ENCODE measurements at regions not wholly inside any gene's neighbourhood (a gene's known extent, or its start where the extent isn't known, plus 50 kb on each side); places are given as distances from the start of the nearest gene placed in this dataset.
"Not testable (repeated sequence)": the region's sequence is repeated elsewhere in the genome, so short reads cannot be mapped to it uniquely, and the experiment has no call there.

DNA sequence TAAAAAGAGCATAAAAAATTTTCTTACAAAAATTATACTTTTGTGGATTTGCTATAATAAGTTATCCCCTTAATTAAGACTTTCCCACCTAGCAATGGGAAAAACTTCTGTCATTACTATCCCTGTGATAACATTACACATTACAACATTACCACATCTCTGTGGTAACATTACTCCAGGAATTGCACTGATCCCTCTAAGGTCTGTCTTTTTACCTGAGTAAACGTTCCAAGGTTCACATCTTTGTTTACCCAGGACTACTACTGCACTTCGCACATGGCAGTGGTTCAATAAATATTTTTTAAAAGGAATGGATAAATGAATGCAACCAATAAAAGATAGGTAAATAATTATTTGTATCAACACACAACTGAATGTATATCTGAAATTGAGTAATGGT, 92.4 kb upstream of the NOX4 start:
- WGBS, 2 donors = 11 to 16% methylated on average over 2 of the region's 2 CpGs
- no peak overlapping the region for H3K4me3 ChIP-seq
- peaks cover 0 to 3% (median 0%) of the 10 kb centered on the region in 4 donors for H3K9me3 ChIP-seq
- intact Hi-C loops (cut with DNase I) = no loop called here
- no peaks in the 10 kb centered on the region for H3K4me1 ChIP-seq
- FAIRE-seq (peak; percentile 29), DNase-seq (no peak), ATAC-seq (peak; percentile 22 to 50 (median 42))
- no peaks in the 10 kb centered on the region for H3K27me3 ChIP-seq
- no peak overlapping the region for H3K27ac ChIP-seq
- TF ChIP-seq, protein P1, sequence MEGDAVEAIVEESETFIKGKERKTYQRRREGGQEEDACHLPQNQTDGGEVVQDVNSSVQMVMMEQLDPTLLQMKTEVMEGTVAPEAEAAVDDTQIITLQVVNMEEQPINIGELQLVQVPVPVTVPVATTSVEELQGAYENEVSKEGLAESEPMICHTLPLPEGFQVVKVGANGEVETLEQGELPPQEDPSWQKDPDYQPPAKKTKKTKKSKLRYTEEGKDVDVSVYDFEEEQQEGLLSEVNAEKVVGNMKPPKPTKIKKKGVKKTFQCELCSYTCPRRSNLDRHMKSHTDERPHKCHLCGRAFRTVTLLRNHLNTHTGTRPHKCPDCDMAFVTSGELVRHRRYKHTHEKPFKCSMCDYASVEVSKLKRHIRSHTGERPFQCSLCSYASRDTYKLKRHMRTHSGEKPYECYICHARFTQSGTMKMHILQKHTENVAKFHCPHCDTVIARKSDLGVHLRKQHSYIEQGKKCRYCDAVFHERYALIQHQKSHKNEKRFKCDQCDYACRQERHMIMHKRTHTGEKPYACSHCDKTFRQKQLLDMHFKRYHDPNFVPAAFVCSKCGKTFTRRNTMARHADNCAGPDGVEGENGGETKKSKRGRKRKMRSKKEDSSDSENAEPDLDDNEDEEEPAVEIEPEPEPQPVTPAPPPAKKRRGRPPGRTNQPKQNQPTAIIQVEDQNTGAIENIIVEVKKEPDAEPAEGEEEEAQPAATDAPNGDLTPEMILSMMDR (IDR thresholded peaks at IDR 0.05) = no peak
- H3K36me3 ChIP-seq = no peaks in the 10 kb centered on the region

DNA sequence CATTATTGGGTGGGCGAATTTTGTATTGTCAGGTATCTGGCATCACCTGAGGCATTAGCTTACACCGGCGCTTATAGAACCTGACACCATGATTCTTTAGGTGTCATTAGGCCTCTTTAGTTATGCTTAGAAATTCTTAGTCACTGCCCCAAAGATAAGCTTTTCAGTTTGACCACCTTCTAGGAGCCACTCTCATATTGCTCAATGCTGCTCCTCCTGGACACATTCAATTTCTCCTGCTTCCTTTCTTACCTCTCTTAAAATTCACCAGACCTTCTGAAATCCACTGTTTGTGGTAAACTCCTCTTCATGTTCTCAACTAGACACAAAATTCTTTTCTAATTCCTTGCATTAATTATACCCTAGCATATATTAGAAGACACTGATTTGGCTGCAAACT, 93.9 kb upstream of the NOX4 start:
- FAIRE-seq; H3K9me3 ChIP-seq; H3K4me3 ChIP-seq; H3K4me1 ChIP-seq; H3K27me3 ChIP-seq; H3K36me3 ChIP-seq; H3K27ac ChIP-seq; intact Hi-C loops (cut with DNase I); ATAC-seq; DNase-seq: not testable (repeated sequence)
- 94 to 100% methylated on average over 3 of the region's 3 CpGs for WGBS, 2 donors

DNA sequence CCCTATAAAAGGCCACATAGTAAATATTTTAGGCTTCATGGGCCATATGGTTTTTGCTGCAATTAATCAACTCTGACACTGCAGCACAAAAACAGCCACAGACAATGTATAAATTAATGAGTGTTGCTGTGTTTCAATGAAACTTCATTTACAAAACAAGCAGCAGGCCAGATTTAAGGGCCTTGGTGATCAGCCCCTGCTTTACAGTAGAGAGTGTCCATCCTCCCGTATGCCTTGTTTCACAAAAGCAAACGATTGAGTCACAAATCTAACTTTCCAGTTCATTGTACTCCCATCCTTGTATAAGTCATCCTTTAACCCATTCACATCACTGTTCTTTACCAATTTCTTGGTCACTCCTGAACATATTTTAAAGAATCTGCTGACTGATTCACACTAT, 94.3 kb upstream of the NOX4 start:
- H3K4me3 ChIP-seq; ATAC-seq; intact Hi-C loops (cut with DNase I); H3K36me3 ChIP-seq; FAIRE-seq; H3K27me3 ChIP-seq; H3K9me3 ChIP-seq; H3K27ac ChIP-seq; DNase-seq; H3K4me1 ChIP-seq: not testable (repeated sequence)
- WGBS, 2 donors = 58 to 64% methylated on average over 2 of the region's 2 CpGs

DNA sequence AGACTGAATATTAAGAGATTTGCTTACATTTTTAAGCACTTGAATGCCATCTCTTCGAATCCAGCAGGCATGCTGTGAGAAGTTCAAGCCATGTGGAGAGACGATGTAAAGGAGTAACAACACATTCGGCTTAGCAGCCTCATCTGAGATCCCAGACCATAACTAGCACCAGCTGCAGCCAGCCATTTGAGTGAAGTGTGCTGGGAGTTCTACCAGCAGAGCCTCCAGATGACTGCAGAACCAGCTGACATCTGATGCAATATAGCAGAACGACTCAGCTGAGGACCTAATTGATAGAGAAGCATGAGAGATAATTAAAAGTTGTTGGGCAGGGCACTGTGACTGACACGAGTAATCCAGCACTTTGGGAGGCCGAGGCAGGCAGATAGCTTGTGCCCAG, 98.2 kb upstream of the NOX4 start:
- H3K36me3 ChIP-seq; FAIRE-seq; intact Hi-C loops (cut with DNase I); ATAC-seq; H3K27me3 ChIP-seq; H3K4me1 ChIP-seq; H3K9me3 ChIP-seq; H3K27ac ChIP-seq; DNase-seq; H3K4me3 ChIP-seq: not testable (repeated sequence)
- WGBS, 2 donors = 81 to 88% methylated on average over 6 of the region's 6 CpGs

DNA sequence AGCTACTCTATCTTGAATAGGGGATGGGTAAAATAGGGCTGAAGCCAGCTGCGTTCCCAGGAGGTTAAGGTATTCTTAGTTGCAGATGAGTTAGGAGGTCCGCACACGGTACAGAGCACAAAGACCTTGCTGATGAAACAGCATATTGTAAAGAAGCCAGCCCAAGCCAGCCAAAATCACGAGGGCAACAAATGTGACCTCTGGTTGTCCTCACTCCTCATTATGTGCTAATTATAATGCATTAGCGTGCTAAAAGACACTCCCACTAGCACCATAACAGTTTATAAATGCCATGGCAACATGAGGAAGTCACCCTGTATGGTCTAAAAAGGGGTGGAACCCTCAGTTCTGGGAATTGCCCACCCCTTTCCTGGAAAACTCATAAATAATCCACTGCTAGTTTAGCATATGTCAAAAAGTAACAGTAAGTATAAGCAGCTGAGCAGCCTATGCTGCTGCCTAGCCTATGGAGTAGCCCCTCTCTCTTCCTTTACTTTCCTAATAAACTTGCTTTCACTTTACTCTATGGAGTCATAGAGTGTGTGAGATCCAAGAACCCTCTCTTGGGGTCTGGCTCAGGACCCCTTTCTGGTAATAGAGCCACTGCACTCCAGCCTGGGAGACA, 98.9 kb upstream of the NOX4 start:
- ATAC-seq; FAIRE-seq; H3K27me3 ChIP-seq; H3K36me3 ChIP-seq; H3K4me3 ChIP-seq; DNase-seq; H3K9me3 ChIP-seq; intact Hi-C loops (cut with DNase I); H3K27ac ChIP-seq; H3K4me1 ChIP-seq: not testable (repeated sequence)
- WGBS, 2 donors = 78 to 81% methylated on average over 5 of the region's 5 CpGs

DNA sequence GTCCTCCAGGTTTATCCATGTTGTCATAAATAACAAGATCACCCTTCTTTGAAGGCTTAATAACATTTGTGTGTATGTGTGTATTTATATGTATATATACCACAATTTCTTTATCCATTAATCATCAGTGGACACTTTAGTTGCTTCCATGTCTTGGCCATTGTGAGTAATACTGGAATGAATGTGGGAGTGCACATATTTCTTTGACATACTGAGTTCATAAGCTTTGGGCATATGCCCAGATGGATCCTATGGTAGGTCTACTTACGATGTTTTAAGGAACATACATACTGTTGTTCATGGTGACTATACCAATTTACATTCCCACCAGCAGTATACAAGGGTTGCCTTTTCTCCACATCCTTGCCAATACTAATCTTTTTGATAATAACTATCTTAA, 108.8 kb upstream of the TRIM77 start:
- H3K36me3 ChIP-seq; FAIRE-seq; H3K9me3 ChIP-seq; intact Hi-C loops (cut with DNase I); H3K27me3 ChIP-seq; H3K27ac ChIP-seq; ATAC-seq; DNase-seq; H3K4me3 ChIP-seq; H3K4me1 ChIP-seq: not testable (repeated sequence)
- WGBS, 2 donors = 80 to 97% methylated on average over 1 of the region's 1 CpG

DNA sequence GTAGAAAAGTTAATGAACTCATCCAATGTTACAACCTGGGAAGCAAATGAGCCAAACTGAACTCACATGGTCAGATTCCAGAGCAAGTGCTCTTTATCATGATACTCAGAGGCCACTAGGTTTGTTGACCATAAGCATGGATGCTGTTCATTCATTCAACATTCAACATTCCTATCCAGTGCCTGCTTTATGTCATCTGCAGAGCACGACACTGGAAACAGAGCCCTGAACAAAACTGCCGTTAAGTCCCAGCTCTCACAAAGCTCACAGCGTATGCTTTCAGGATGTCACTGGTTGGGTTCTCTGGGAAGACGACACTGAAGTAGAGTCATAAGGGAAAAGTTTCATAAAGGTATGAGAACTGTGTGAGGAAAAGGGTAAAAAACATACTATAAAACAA, 105.8 kb upstream of the TRIM77 start:
- TF ChIP-seq, protein P1 (IDR thresholded peaks at IDR 0.05) = no peak
- Histone ChIP-seq H3K36me3 (no peaks in the 10 kb centered on the region), H3K4me1 (no peaks in the 10 kb centered on the region), H3K27ac (no peak overlapping the region), H3K9me3 (no peaks in the 10 kb centered on the region), H3K4me3 (no peak overlapping the region), H3K27me3 (peaks cover 0 to 4% (median 0%) of the 10 kb centered on the region in 4 donors)
- intact Hi-C loops (cut with DNase I) = no loop called here
- DNase-seq (no peak), FAIRE-seq (no peak), ATAC-seq (no peak)
- 72 to 75% methylated on average over 4 of the region's 4 CpGs for WGBS, 2 donors

DNA sequence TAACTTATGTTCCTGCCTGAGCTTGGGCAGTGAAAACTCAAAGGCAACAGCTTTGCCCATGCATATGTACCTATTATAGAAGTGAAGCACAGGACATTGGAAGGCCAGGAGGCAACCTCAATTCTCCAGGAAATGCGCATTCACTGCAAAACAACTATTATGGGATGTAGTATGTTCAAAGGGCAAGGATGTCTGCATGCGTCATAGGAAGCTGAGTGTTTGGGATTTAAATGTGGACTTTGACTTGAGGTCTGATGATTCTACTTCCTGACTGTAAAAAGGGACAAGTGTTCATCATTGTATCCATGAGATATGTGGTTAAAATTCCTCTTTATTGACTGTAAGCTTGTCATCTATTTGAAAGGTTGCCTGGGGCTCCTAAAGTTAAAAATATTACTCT, 103.3 kb upstream of the TRIM77 start:
- FAIRE-seq = peak; percentile 23
- WGBS, 2 donors = 64 to 67% methylated on average over 2 of the region's 2 CpGs
- peak in 1 of 4 donors; percentile 23 for ATAC-seq
- intact Hi-C loops (cut with DNase I); H3K27me3 ChIP-seq; H3K9me3 ChIP-seq; DNase-seq; H3K4me1 ChIP-seq; H3K27ac ChIP-seq; H3K36me3 ChIP-seq; H3K4me3 ChIP-seq: not testable (repeated sequence)

DNA sequence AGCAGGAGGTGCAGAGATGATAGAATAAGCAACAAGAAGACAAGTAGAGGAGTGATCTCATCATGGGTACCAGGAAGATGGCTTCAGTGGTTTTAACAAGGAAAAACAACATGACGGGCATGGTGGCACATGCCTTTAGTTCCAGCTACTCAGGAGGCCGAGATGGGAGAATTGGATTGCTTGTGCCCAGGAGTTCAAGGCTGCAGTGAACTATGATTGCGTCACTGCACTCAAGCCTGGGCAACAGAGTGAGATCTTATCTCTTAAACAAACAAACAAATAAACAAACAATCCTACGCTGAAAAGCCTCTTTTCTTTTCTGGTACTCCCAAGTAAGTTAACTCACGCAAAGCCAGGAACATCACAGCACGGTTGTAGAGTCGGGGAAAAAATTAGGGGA, 102.6 kb upstream of the TRIM77 start:
- 56 to 58% methylated on average over 7 of the region's 7 CpGs for WGBS, 2 donors
- H3K27me3 ChIP-seq; H3K4me3 ChIP-seq; H3K4me1 ChIP-seq; DNase-seq; ATAC-seq; H3K9me3 ChIP-seq; H3K27ac ChIP-seq; FAIRE-seq; H3K36me3 ChIP-seq; intact Hi-C loops (cut with DNase I): not testable (repeated sequence)

All from pancreas (tissue), 10 donors.